B cell (primary cell): ENCODE measurements at regions not wholly inside any gene's neighbourhood (a gene's known extent, or its start where the extent isn't known, plus 50 kb on each side); places are given as distances from the start of the nearest gene placed in this dataset.

Experiments used
- CTCF ChIP-seq: fragments of 200-600 bp; IDR thresholded peaks from one replicate; pipeline ENCODE4 v1.8.0; 2022; ENCODE audit warnings: antibody characterized with exemption, mild to moderate bottlenecking
- EZH2 ChIP-seq: IDR thresholded peaks from 2 replicates; pipeline ENCODE4 v1.6.1; 2012; ENCODE audit warnings: borderline replicate concordance, low read depth, mild to moderate bottlenecking, moderate library complexity, low read length; ENCODE audit not compliant: insufficient read depth, poor library complexity, severe bottlenecking

DNA sequence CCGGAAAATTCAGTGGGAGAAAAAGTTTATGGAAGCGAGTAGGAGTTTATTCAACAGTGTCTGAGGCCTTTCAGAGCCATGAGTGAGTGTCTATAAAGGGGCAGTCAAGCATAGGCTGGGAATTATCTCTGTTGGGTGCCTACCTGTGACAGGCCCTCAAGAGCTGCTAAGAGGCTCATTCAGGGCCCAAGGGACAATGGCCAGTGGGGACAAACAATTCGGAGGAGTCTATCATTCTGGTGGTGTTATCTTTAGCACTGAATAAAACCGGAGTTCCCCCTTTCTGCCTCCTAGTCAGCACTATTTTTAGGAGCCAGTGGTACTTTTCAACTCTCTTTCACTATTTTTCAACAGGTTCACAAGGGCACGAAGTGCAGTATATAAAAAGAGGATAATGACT lies 89.5 kb upstream of the HTATIP2 start:
- TF ChIP-seq EZH2 = no peak
- TF ChIP-seq CTCF = no peak
